ENCODE measurements at regions not wholly inside any gene's neighbourhood (a gene's known extent, or its start where the extent isn't known, plus 50 kb on each side); places are given as distances from the start of the nearest gene placed in this dataset.
"Not testable (repeated sequence)": the region's sequence is repeated elsewhere in the genome, so short reads cannot be mapped to it uniquely, and the experiment has no call there.

GRCh38 chr15:67939179-67939578, 99.3 kb upstream of the RNU6-1 start:
- TF ChIP-seq POLR2A, CTCF (IDR thresholded peaks at IDR 0.05): not testable (repeated sequence)
